ENCODE measurements at regions not wholly inside any gene's neighbourhood (a gene's known extent, or its start where the extent isn't known, plus 50 kb on each side); places are given as distances from the start of the nearest gene placed in this dataset.

GRCh38 chr15:69613182-69613581 lies 160.6 kb downstream of the RPLP1 start:
- TF ChIP-seq CTCF (conservative IDR thresholded peaks at IDR 0.05 in 1 of 2, IDR thresholded peaks at IDR 0.05 in 1 of 2; ENCODE audit: low read depth in 1 of 2, low read length in 2 of 2) = no peak
- no peak for TF ChIP-seq EZH2 (IDR thresholded peaks at IDR 0.05; ENCODE audit: low read length, missing control alignments)
